Neural progenitor cell (in vitro differentiated cells): ENCODE measurements at regions not wholly inside any gene's neighbourhood (a gene's known extent, or its start where the extent isn't known, plus 50 kb on each side); places are given as distances from the start of the nearest gene placed in this dataset.

Source experiments
- CTCF ChIP-seq: fragments of 200-600 bp; sonication (generic); IDR thresholded peaks from 2 replicates; pipeline ENCODE4 v1.5.1; 2017; ENCODE audit warnings: antibody characterized with exemption, mild to moderate bottlenecking
- EZH2 ChIP-seq: fragments of 200-600 bp; sonication (generic); IDR thresholded peaks from 2 replicates; pipeline ENCODE4 v1.6.1; 2017; ENCODE audit warnings: antibody characterized with exemption, mild to moderate bottlenecking, moderate library complexity

GRCh38 chr2:195458936-195459335 lies 198.1 kb upstream of the SLC39A10 start:
- TF ChIP-seq EZH2 (no peak), CTCF (no peak)
